DMS 273 treated with DMSO at 0.1 percent for 48 hours (cell line): ENCODE measurements at regions not wholly inside any gene's neighbourhood (a gene's known extent, or its start where the extent isn't known, plus 50 kb on each side); places are given as distances from the start of the nearest gene placed in this dataset.
"Not testable (repeated sequence)": the region's sequence is repeated elsewhere in the genome, so short reads cannot be mapped to it uniquely, and the experiment has no call there.

ENCODE experiments used
- DNase-seq: peaks from one replicate; lab custom pipeline; 2025; lab: John Stamatoyannopoulos, UW

DNA sequence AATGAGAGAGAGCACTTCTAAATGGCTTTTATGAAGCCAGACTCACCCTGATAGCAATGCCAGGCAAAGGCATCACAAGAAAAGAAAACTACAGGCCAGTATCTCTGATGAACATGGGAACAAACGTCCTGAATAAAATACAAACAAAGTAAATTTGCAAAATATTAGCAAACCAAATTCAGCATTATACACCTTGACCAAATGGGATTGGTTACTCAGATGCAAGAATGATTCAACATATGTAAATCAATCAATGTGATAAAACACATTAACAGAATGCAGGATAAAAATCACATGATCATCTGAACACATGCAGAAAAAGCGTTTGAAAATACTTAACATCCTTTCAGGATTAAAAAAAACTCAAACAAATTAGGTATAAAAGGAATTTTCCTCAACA lies 494.9 kb upstream of the CCDC54 start:
- no peak for DNase-seq

DNA sequence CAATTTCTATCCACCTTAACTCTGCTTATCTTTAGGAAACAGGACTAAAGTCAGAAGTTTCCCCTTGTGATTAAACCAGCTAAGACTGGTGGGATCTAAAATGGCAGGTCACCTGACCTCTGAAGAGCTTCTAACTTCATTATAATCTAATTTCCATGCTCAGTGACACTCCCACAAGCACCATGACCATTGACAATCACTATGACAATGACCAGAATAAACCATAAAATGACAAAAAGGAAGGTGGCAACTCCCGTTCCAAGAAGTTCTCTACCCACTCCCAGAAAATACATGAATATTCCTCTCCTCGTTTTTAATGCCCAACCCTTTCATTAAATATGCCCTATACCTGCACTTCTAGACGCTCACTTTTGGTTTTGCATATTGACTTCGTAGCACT lies 471.2 kb upstream of the CCDC54 start:
- DNase-seq = no peak

DNA sequence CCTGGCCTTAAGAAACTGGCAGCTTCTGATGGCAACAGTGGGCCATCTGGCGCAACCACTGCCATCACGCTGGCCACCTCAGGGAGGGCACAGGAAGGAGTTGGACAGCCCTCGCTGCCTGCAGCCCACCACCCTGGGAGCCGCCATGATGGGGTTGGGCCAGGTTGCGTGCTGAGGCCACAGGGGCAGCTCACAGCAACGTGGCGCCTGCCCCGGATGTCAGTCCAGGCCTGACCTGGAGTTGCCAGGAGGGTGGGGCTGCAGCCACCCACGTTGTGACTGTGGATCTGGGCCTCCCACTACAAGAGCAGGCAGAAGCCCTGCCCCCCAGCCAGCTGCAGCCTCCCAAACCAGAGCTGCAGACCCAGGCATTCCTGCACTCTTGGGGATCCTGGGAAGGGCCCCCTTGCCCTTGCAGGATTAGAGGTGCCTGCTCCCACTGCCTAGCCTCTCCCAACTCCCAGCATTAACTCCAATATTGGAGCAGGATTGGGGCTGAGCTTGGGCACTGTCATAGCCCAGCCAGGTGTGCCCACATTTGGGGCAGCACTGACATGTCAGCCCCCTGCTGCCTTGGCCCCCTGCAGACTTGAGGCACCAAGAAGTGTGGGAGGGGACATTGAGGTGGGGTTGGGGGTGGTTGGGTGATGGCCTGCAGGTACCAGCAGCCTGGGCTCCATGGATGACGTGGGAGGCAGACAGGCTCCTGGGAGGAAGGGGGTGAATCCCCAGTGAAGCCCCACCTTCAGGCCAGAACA lies 468.9 kb upstream of the CCDC54 start:
- DNase-seq = no peak

DNA sequence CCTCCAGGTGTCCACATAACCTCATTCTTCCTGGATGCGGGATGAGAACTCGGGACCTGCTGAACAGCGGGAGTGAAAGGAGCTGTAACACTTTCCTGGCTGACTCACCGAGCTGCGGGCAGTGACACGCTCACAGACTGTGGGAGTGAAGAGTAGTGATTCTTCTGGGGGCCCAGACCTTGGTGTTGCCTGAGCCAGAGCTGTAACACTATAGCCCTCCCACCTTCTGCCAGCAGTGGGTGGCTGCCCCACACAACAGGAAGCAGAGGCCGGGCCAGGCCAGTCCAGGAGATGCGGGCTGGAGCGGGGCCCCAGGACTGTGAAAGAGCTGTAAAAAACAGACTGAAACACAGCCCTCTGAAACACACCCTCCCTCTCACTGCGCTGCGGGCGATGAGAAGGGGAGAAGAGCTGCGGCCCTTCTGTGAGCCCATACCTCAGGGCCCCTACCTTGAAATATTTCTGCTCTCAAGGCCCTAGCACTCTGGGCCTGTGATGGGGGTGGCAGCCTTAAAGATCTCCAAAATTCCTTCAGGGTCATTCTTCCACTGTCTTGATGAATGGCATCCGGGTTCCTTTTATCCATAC lies 464.0 kb upstream of the CCDC54 start:
- no peak for DNase-seq

DNA sequence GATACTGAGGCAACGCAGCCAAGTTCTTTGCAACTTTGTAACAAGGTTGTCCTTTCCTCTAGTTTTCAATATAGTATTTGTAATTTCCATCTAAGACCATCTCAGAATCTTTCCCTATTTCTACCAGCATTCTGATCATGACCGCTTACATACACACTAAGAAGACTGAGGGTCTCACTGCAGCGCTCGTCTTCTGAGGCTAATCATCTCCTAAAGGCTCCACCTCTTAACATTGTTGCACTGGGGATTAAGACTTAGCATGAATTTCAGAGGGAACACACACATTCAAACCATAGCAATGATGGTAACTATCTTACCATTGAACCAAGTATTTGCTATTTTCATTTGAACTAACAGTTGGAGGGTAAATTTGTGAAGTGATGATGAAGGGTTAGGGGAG lies 463.3 kb upstream of the CCDC54 start:
- DNase-seq = no peak

DNA sequence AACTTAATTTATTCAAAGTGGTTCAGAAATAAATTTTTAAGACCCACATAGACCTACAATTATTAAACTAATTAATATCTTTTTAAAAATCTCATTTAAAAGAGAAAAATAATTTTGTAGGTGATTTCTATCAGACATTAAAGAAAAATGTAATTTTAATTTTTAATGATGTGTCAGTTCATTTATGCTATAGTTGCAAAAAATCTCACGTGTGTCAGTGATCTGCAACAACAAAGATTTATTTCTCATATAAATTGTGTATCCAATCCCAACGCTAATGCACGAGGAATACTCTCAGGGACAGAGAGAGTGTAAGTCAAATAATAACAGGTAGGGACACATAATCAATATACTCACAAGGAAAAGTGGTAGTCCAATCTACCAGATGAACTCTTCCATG lies 456.6 kb upstream of the CCDC54 start:
- DNase-seq = no peak

DNA sequence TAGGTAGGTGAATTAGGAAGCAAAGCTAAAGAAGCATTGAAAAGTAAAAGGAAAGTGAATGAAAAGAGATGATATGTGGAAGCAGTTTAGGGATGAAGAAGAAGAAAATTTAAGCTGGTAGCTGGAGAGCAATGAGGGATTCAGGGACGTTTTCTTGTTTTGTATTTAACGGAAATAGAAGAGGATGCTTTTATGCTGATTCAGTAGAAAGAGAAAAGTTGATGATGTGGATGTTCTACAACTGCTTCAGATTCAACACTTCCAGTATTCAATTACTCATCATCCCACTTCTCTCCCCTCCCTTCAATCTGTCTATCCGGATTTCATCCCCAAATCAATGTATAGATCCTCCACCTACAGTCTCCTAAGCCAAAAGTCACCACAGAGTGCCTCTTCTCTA lies 448.2 kb upstream of the CCDC54 start:
- no peak for DNase-seq

DNA sequence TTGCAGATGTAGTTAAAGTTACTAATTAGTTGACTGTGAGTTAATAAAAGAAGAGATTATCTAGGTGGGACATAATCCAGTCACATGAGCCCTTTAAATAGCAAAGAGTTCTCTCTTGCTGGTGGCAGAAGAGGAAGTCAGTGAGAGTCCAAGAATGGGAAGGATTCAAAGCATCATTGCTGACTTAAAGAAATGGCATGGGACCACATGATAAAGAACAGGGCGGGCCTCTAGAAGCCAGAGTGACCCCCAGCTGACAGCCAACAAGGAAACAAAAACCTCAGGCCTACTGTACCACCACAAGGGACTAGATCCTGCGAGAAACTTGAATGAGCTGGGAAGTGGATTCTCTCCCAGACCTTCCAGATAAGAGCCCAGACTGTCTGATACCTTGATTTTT lies 447.2 kb upstream of the CCDC54 start:
- no peak for DNase-seq

DNA sequence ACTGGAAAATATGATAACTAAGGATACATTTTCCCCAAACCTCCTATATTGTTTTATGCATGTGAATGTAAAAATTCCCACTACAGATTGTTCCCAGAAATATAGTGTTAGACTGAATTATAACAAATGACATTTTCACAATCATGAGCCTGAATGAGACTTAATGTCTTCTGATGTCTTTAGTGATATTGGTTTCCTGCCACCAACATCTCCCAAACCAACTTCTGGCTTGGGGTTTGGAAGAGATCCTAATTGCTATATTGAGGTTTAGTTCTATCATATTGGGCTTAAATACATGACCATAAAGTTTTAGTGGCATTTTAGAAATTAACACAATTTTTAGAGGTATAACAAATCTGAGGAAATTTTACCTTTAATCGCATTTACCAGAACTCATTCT lies 445.3 kb upstream of the CCDC54 start:
- no peak for DNase-seq

DNA sequence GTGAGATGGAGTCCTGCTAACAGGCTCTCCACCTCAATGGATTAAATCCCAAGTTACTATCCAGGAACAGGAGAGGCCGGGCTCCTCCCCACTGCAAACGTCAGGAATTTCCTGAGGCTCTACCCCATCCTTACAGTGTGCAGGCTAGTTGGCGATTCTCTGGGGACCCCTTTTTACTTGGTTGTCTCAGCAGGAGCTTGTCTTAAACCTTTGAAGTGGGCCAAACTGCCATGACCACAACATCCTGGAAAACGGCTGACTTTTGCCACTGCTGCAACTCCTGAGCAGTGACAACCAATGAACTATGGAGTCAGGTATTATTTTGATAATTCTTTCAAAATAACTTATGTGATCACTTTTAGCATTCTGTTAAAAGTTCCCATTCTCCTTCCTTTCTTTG lies 440.9 kb upstream of the CCDC54 start:
- no peak for DNase-seq

DNA sequence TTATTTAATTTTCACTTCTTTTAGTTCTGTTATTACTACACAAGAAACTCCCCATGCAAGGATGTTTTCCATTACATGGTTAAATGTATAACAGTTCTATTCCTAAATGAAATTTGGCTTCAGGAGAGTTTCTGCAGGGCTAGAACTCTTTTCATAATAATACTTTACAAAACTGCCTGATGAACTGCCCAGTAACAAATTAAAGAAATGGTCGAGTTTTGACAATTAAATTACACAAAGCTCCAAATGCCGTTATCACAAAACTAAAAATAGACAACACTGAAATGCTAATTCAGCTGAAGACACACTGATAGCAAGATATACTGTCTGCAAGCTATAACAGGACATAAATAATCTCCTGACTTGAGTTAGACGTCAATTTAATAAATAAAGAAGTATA lies 435.2 kb upstream of the CCDC54 start:
- no peak for DNase-seq

DNA sequence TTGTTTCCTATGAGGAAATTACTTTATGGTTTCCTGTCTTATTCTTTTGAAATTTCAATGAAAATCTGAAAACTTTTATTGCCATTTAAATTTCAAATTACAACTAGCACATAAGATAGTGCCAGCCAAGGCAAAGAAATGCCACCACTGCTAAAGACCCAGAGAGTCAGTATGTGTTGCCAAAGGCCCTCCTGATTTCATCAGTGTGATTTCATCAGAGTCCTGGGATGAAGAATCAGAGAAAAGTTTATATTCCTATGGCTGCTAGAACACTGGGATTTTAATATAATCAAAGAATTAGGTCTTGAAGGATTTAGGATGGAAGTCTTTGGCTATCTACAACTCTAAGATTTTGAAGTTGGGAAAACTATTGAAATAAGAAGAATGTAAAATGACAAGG lies 434.2 kb upstream of the CCDC54 start:
- no peak for DNase-seq

DNA sequence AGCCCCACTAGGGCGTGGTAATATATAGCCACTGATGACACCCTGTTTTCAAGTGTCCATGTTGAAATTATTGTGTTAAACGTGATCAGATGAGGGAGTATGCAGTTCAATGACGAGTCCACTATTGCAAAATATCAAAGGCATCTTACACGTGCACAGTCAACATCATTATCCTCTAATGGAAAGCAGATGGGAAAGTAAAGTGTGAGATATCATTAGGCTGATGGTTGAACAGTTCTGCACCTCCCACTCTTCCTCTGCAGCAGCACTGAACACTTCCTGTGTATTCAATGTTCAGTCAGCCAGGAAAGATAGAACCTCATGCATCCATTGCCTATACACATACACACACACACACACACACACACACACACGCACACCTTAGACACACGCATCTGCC lies 431.8 kb upstream of the CCDC54 start:
- DNase-seq = no peak

DNA sequence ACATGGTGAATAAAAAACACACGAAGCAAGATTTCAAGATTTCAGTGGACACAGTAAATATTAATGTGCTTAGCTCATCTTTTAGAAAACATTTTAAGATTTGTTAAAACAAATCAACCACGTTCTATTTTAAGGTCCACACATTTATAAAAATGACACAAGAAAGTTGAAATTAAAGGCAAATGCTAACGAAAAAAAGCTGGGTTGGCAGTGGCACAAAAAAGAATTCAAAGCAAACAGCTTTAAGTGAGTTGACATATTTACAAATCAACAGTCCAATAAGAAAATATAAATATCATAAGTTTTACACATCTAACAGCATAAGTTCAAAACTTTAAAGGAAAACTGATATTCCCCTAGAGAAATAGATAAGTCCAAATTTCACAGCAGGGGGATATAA lies 430.4 kb upstream of the CCDC54 start:
- no peak for DNase-seq

DNA sequence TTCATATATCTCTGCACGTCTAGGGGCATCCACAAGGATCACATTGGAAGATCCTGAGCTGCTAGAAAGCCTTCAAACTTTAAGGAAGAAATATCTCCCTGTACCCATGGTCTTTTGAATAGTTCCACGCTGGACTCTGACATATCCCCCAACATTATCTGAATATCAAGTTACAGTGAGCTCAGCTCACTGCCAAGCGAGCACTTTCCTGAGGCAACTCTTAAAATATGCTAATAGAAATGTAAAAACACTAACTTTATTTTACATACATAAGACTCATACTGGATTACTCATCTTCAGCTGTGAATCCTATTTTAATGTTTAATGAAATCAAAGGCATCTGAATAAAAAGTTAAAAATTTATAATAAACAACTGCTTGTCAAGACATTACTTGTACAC lies 420.2 kb upstream of the CCDC54 start:
- no peak for DNase-seq

DNA sequence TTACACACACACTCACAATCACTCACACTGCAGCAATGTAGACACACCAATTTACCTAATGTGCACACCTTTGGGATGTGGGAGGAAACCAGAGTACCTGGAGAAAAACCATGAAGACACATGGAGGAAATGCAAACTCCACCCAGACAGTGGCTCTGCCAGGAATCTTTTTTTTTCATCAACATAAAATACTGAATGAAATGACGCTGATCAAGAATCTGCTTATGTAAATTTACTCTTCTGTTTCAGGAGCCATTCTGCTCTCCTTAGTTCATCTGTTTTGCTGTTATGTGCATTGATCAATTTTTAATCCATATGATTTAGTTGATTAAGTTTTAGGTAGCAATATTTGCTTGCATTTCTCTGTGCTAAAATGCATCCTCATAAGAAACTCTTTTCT lies 414.2 kb upstream of the CCDC54 start:
- DNase-seq = no peak

DNA sequence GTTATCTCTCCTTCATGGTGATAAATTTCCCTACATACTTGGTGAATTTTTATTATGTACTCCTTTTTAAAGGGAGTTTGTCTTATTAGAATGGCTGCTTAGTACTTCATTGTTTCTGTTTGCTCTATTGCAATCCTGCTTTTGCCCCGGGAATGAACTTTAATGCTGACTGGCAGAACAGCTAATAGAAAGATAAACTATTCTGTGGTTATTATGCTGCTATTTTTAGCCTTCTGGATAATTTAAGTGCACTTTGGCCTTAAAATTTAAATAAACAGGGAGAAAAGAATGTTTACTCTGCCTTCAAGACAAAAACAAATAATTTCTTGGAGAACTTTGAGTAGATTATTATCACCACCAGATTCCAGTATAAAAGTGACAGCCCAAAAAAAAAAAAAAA lies 413.8 kb upstream of the CCDC54 start:
- DNase-seq = no peak

DNA sequence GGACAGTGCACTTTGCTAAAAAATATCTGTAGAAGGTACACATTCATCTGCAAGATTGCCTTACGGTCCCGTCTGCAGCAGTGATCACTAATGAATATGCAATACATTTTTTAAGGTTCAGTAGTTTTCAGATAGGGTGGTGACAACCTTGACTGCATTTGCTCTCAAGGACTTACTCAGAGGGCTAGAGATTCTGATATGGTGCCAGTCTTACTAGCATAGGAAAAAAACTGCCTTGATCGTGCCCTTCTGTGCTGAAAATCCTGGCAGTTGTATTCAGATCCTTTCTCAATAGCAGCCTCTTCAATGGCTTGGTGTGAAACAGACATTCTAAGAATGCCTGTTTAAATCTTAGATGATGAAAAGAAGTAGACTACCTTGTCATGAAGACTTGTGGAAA lies 411.9 kb upstream of the CCDC54 start:
- DNase-seq = peak; percentile 36

DNA sequence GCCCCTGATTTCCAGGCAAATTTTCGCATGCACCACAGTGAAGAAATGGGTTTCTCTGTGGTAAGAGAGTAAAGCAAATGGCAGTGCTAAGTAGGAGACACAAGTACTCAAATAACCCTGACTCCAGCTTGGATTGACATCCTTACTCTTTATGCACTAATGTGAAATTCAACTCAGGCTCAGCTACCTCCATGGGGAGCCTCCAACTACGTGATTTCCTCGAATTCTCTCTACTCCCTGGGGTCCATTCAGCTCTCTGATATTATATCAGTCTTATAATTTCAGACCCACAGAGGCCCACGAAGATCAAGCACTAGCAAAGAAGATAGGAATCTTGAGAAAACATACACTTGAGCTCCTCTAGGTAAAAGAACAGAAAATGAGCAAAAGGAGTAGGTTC lies 407.6 kb upstream of the CCDC54 start:
- DNase-seq = no peak

DNA sequence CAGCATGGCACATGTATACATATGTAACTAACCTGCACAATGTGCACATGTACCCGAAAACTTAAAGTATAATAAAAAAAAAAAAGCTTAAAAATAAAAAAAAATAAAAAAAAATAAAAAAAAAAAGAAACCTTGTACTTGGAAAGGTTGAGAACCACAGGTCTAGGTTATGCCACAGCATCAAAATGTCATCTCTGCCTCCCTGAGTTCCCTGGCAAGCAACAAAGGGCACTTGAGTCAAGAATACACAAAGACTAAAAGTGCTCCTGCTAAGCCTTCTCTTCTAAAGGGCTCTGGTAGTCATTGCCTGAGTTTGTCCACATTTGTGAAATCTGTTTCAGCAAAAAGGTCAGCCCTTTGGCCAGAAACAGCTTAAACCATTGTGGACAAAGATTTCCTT lies 395.8 kb upstream of the CCDC54 start:
- DNase-seq = no peak

DNA sequence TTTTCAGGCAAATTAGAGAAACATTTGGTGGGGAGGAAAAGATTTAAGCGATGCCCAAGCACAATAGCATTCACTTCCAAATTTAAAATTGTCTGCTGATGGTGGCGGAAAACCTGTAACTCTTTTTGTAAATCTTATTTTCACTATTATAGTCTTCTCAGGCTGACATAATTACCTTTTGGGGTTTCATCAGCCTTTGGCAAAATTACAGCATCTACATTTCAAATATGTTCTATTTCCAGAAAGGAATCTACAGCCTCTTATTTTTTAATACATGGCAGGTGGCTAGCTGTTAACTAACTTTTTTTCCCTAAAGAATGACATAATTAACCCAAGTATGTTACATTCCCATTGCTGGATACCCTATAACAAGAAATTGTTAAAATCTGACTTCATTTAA lies 391.5 kb upstream of the CCDC54 start:
- no peak for DNase-seq

DNA sequence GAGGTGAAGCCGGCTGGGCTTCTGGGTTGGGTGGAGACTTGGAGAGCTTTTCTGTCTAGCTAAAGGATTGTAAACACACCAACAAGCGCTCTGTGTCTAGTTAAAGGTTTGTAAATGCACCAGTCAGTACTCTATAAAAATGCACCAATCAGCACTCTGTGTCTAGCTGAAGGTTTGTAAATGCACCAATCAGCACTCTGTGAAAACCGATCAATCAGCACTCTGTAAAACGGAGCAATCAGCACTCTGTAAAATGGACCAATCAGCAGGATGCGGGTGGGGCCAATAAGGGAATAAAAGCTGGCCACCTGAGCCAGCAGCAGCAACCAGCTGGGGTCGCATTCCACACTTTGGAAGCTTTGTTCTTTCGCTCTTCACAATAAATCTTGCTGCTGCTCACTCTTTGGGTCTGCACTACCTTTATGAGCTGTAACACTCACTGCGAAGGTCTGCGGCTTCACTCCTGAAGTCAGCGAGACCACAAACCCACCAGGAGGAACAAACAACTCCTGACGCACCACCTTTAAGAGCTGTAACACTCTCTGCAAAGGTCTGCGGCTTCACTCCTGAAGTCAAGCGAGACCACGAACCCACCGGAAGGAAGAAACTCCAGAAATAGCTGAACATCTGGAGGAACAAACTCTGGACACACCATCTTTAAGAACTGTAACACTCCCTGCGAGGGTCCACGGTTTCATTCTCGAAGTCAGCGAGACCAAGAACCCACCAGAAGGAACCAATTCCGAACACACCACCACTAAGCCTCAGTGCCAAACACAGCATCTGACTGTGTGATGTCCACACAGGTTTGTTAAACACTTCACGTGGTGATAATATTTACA lies 378.2 kb upstream of the CCDC54 start:
- DNase-seq = not testable (repeated sequence)

DNA sequence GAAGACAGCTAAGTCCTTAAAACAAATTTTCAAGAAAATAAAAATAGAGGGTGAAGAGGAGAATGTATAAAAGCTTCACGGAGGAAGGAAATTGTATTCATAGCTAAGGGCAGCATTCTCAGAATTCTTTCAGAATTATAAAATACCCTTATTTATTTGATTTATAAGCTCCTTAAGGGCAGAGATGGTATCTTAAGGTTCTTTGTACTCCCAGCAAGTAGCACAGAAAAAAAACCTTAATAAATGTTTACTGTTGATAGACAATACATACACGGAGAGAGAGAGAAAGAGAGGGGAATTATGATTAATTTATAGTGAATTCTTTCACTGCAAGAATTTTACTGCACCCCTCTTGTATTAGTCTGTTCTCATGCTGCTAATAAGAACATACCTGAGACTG lies 375.6 kb upstream of the CCDC54 start:
- no peak for DNase-seq
